ENCODE measurements at regions not wholly inside any gene's neighbourhood (a gene's known extent, or its start where the extent isn't known, plus 50 kb on each side); places are given as distances from the start of the nearest gene placed in this dataset.

- no peak for TF ChIP-seq CTCF (IDR thresholded peaks at IDR 0.05 in 4 of 5, conservative IDR thresholded peaks at IDR 0.05 in 1 of 5)
- TF ChIP-seq POLR2A (IDR thresholded peaks at IDR 0.05) = no peak
Observed at GRCh38 chr9:71295928-71296327, 174.5 kb upstream of the TRPM3 start.
